ENCODE measurements at regions not wholly inside any gene's neighbourhood (a gene's known extent, or its start where the extent isn't known, plus 50 kb on each side); places are given as distances from the start of the nearest gene placed in this dataset.

DNA sequence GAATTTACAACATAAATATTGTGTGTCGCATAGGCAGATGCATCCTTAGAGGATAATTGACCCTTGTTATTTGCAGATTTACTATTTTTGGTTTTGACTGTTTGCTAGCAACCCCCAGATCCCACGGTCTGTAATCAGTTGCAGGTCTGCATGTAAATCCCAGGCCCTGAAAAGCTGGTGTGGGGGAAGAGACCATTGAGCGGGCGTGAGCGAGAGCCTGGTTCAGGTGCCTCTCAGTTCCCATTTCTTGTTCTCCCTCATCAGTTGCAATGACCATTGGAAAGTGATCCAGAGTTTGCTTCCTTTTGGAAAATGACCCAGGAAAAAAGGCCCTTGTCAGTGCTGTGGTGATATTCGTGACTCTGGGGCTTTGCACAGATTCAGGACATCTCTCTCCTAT lies 238.9 kb downstream of the UACA start:
- TF ChIP-seq POLR2A (IDR thresholded peaks at IDR 0.05) = no peak
- no peak for TF ChIP-seq CTCF (IDR thresholded peaks at IDR 0.05)
- no peak for TF ChIP-seq POLR2AphosphoS5 (IDR thresholded peaks at IDR 0.05; ENCODE audit: insufficient read depth in 1 of 2, low read depth in 1 of 2)
